ENCODE measurements at regions not wholly inside any gene's neighbourhood (a gene's known extent, or its start where the extent isn't known, plus 50 kb on each side); places are given as distances from the start of the nearest gene placed in this dataset.

GRCh38 chr16:85164838-85165516 lies 52.7 kb upstream of the CIBAR2 start:
- Histone ChIP-seq H3K4me3 (no peak overlapping the region), H3K79me2 (ENCODE audit: low read depth) (no peaks in the 10 kb centered on the region), H3K36me3 (ENCODE audit: low read depth) (no peaks in the 10 kb centered on the region), H4K20me1 (ENCODE audit: insufficient read depth) (no peaks in the 10 kb centered on the region), H3K9me2 (ENCODE audit: insufficient read depth) (no peaks in the 10 kb centered on the region), H3F3A (ENCODE audit: insufficient read depth, low read depth) (peaks cover 11% of the 10 kb centered on the region; the same call in 1 of the 2 replicates), H3K4me2 (no peak overlapping the region), H3K9me3 (ENCODE audit: insufficient read depth, low read depth) (no peaks in the 10 kb centered on the region), H2AFZ (no peak overlapping the region), H3K4me1 (replicated peaks; ENCODE audit: insufficient read depth) (no peaks in the 10 kb centered on the region; the same call in 1 of the 2 replicates), H3K27me3 (ENCODE audit: insufficient read depth, low read depth) (peaks cover 7% of the 10 kb centered on the region), H3K27ac (no peak overlapping the region)
- intact Hi-C loops (cut with micrococcal nuclease; ENCODE audit: unreplicated experiment): no loop called here
- no TSS peak for BruUV-seq (replicated peaks)
- POLR2A ChIA-PET (ENCODE audit: unreplicated experiment): no interaction called here
- TF ChIP-seq CTCF (conservative IDR thresholded peaks at IDR 0.05) (no peak), EZH2 (IDR thresholded peaks at IDR 0.05; ENCODE audit: low read depth) (no peak)
- peak in 1 of 2 experiments; percentile 25 for DNase-seq
- CTCF ChIA-PET: interaction anchor here (0.6 kb wide), 1 partner anchor 98 kb away, joined by 3 read pairs; no protein-coding TSS in a partner anchor

- intact Hi-C loops (cut with micrococcal nuclease; ENCODE audit: unreplicated experiment): no loop called here
- TF ChIP-seq EZH2 (IDR thresholded peaks at IDR 0.05; ENCODE audit: low read depth): no peak
- no peak for TF ChIP-seq CTCF (conservative IDR thresholded peaks at IDR 0.05)
- ChIA-PET POLR2A (ENCODE audit: unreplicated experiment) (no interaction called here), CTCF (no interaction called here)
- Histone ChIP-seq H3K36me3 (ENCODE audit: low read depth) (no peaks in the 10 kb centered on the region), H3K4me1 (replicated peaks; ENCODE audit: insufficient read depth) (peaks cover 7% of the 10 kb centered on the region; the same call in 1 of the 2 replicates), H3F3A (ENCODE audit: insufficient read depth, low read depth) (peaks cover 11% of the 10 kb centered on the region; the same call in 1 of the 2 replicates), H3K27me3 (ENCODE audit: insufficient read depth, low read depth) (peaks cover 7% of the 10 kb centered on the region), H3K4me2 (no peak overlapping the region), H3K4me3 (no peak overlapping the region), H3K9me3 (ENCODE audit: insufficient read depth, low read depth) (no peaks in the 10 kb centered on the region), H4K20me1 (ENCODE audit: insufficient read depth) (no peaks in the 10 kb centered on the region), H2AFZ (no peak overlapping the region), H3K79me2 (ENCODE audit: low read depth) (no peaks in the 10 kb centered on the region), H3K9me2 (ENCODE audit: insufficient read depth) (no peaks in the 10 kb centered on the region), H3K27ac (no peak overlapping the region)
- DNase-seq: no peak
- no TSS peak for BruUV-seq (replicated peaks)
Measured at GRCh38 chr16:85165781-85166180, 53.5 kb upstream of the CIBAR2 start.

GRCh38 chr16:85166281-85166680 lies 54.0 kb upstream of the CIBAR2 start:
- no peak overlapping the region for H3K4me2 ChIP-seq
- no peaks in the 10 kb centered on the region for H4K20me1 ChIP-seq (ENCODE audit: insufficient read depth)
- H3K9me2 ChIP-seq (ENCODE audit: insufficient read depth): no peaks in the 10 kb centered on the region
- H3K27me3 ChIP-seq (ENCODE audit: insufficient read depth, low read depth): peaks cover 7% of the 10 kb centered on the region
- H3K27ac ChIP-seq: no peak overlapping the region
- H3K79me2 ChIP-seq (ENCODE audit: low read depth): no peaks in the 10 kb centered on the region
- TF ChIP-seq EZH2 (IDR thresholded peaks at IDR 0.05; ENCODE audit: low read depth) (no peak), CTCF (conservative IDR thresholded peaks at IDR 0.05) (no peak)
- DNase-seq: peak in 1 of 2 experiments; percentile 16
- peaks cover 11% of the 10 kb centered on the region; the same call in 1 of the 2 replicates for H3F3A ChIP-seq (ENCODE audit: insufficient read depth, low read depth)
- CTCF ChIA-PET: no interaction called here
- no peak overlapping the region for H2AFZ ChIP-seq
- peaks cover 8% of the 10 kb centered on the region; the same call in 1 of the 2 replicates for H3K4me1 ChIP-seq (replicated peaks; ENCODE audit: insufficient read depth)
- no peaks in the 10 kb centered on the region for H3K36me3 ChIP-seq (ENCODE audit: low read depth)
- POLR2A ChIA-PET (ENCODE audit: unreplicated experiment): no interaction called here
- intact Hi-C loops (cut with micrococcal nuclease; ENCODE audit: unreplicated experiment): no loop called here
- no peak overlapping the region for H3K4me3 ChIP-seq
- no TSS peak for BruUV-seq (replicated peaks)
- H3K9me3 ChIP-seq (ENCODE audit: insufficient read depth, low read depth): no peaks in the 10 kb centered on the region

Data from PC-9 (cell line).